HG02759 (cell line): ENCODE measurements at regions not wholly inside any gene's neighbourhood (a gene's known extent, or its start where the extent isn't known, plus 50 kb on each side); places are given as distances from the start of the nearest gene placed in this dataset.

ENCODE experiments used
- ATAC-seq: cut with Tn5 transposase; IDR thresholded peaks from one replicate; pipeline ENCODE4 v1.9.1; 2021; ENCODE audit warnings: mild to moderate bottlenecking, moderate library complexity; ENCODE audit not compliant: unreplicated experiment

GRCh38 chr2:6557737-6558136 lies 308.0 kb downstream of the CMPK2 start:
- ATAC-seq, result no peak

- no peak for ATAC-seq
Observed at GRCh38 chr2:6562771-6563170, 302.9 kb downstream of the CMPK2 start.

- ATAC-seq, result no peak
Observed at GRCh38 chr2:6564326-6564725, 301.4 kb downstream of the CMPK2 start.

GRCh38 chr2:6574121-6574520 lies 291.6 kb downstream of the CMPK2 start:
- ATAC-seq, result no peak

- no peak for ATAC-seq
Observed at GRCh38 chr2:6576302-6576701, 289.4 kb downstream of the CMPK2 start.

- no peak for ATAC-seq
Observed at GRCh38 chr2:6577960-6578359, 287.7 kb downstream of the CMPK2 start.

GRCh38 chr2:6578416-6578815 lies 287.3 kb downstream of the CMPK2 start:
- ATAC-seq, result no peak

- ATAC-seq, result no peak
Observed at GRCh38 chr2:6579281-6579680, 286.4 kb downstream of the CMPK2 start.

GRCh38 chr2:6580982-6581381 lies 284.7 kb downstream of the CMPK2 start:
- ATAC-seq, result no peak

GRCh38 chr2:6589150-6589549 lies 276.6 kb downstream of the CMPK2 start:
- ATAC-seq, result no peak

- no peak for ATAC-seq
Observed at GRCh38 chr2:6590442-6590841, 275.3 kb downstream of the CMPK2 start.

GRCh38 chr2:6602471-6602870 lies 263.2 kb downstream of the CMPK2 start:
- no peak for ATAC-seq

GRCh38 chr2:6605836-6606505 lies 259.7 kb downstream of the CMPK2 start:
- ATAC-seq, result no peak

GRCh38 chr2:6617794-6618193 lies 247.9 kb downstream of the CMPK2 start:
- ATAC-seq, result no peak

- ATAC-seq, result no peak
Observed at GRCh38 chr2:6618201-6618600, 247.5 kb downstream of the CMPK2 start.

GRCh38 chr2:6623746-6624145 lies 242.0 kb downstream of the CMPK2 start:
- no peak for ATAC-seq

- no peak for ATAC-seq
Observed at GRCh38 chr2:6626401-6627012, 239.2 kb downstream of the CMPK2 start.

GRCh38 chr2:6627316-6627715 lies 238.4 kb downstream of the CMPK2 start:
- no peak for ATAC-seq

GRCh38 chr2:6630209-6630608 lies 235.5 kb downstream of the CMPK2 start:
- no peak for ATAC-seq

GRCh38 chr2:6635296-6635695 lies 230.4 kb downstream of the CMPK2 start:
- ATAC-seq, result no peak

GRCh38 chr2:6637330-6637729 lies 228.4 kb downstream of the CMPK2 start:
- ATAC-seq, result no peak

GRCh38 chr2:6639929-6640620 lies 225.6 kb downstream of the CMPK2 start:
- no peak for ATAC-seq
